ENCODE measurements at regions not wholly inside any gene's neighbourhood (a gene's known extent, or its start where the extent isn't known, plus 50 kb on each side); places are given as distances from the start of the nearest gene placed in this dataset.
"Not testable (repeated sequence)": the region's sequence is repeated elsewhere in the genome, so short reads cannot be mapped to it uniquely, and the experiment has no call there.

DNA sequence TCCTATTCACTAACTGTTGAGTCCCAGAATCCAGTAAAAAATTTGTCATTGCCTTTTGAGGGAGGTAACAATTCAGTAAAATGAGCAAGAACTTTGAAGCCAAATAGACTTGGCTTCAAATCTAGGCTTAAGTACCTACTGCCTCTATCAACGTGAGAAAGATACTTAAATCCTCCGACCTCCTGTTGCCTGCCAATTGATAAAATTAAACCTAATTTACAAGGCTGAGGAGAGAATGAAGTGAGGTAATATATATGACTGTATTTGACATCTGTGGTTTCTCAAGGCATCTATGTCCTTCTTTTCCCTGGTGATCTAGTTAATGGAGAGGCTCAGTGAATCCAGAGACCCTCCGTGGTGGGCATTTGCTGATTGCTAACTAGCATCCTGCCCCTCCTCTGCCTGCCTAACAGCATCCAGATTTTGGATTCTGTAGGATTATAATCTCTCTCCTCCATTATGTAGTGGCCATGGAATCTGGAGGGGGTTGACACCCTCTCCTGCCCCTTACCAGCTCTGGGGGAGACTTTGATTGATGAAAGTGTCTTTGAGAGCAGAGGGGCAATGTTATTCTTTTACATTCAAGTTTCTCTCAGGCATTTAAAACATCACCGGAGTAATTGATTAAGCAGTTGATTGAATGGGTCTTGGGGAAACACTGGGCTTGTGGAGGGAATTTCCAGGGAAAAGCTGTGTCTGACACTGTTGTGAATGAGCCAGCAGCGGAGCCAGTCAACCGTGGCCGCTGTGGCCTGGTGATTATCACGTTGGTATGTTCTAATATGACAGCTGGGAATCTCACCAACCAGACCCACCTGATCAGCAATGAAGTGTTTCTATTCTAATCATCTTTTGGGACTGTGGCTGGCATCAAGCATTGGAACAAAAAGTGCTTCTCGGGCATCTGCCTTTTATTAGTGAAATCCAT, 140.7 kb upstream of the FAM78B start:
- DNase-seq, result no peak

DNA sequence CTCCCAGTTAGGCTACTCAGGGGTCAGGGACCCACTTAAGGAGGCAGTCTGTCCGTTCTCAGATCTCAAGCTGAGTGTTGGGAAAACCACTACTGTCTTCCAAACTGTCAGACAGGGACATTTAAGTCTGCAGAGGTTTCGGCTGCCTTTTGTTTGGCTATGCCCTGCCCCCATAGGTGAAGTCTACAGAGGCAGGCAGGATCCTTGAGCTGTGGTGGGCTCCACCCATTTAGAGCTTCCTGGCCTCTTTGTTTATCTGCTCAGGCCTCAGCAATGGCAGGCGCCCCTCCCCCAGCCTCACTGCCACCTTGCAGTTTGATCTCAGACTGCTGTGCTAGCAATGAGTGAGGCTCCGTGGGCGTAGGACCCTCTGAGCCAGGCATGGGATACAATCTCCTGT, 149.5 kb upstream of the FAM78B start:
- DNase-seq, result not testable (repeated sequence)

DNA sequence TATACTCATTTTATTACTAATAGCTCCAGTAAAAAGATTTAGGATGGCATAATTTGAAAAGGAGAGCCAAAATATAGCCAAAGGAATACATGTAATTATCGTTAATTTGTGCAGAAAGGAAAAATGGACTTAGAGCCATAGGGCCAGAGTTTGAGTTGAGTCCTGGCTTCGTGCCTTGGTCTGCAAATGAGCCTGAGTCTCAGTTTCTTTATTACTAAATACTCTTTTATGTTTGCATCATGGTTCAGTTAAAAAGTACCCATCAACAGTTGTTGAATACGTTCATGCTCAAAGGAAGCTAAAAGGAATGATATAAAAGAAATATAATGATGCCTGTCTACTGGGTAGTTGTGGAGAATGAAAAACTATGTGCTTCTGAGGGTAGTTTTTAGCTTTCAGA, 155.7 kb upstream of the FAM78B start:
- no peak for DNase-seq

DNA sequence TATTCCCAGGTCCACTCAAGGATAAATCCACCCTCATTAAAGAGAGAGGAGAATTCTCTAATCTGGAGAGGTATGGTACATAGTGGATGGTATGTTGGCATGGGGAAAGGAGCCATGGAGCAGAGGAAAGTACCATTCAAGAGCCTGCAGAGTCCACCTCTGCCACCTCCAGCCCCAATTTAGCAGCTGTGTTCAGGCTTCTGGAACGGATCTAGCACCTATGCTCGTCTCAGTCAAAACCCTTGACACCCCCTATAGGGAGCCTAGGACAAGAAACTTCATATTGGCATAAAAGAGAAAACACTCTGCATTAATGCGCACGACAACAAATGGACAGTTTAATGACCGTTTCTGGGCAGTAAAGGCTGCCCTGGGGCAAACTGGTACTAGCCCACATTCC, 161.1 kb upstream of the FAM78B start:
- no peak for DNase-seq

DNA sequence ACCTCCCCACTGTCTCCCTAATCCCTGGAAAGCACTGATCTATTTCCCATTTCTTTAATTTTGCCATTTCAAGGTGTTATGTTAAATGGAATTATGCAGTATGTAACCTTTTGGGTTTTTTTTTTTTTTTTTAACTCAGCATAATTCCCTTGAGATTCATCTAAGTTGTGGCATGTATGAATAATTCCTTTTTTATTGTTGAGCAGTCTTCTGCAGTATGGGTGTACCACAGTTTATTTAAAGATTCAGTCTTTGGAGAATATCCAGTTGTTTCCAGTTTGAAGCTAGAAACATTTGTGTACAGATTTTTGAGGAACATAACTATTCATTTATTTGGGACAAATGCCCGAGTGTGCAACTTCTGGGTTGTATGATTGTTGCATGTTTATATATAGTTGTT, 162.2 kb upstream of the FAM78B start:
- no peak for DNase-seq

DNA sequence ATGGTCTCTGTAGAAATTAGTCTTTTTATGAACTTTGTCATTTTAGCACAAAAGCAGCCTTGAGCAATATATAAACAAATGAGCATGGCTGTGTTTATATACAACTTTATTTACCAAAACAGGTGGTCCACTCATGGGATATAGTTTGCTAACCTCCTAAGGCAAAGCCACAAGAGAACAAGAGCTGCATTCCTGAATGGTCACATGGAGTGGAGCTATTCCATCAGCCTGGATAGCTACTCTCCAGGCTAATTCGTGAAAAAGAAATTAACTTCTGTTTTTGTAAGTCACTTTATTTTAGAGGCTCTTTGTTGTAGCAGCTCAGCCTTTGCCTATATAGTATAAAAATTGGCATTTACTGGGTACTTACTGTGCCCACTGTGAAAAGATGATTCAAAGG, 163.3 kb upstream of the FAM78B start:
- no peak for DNase-seq

DNA sequence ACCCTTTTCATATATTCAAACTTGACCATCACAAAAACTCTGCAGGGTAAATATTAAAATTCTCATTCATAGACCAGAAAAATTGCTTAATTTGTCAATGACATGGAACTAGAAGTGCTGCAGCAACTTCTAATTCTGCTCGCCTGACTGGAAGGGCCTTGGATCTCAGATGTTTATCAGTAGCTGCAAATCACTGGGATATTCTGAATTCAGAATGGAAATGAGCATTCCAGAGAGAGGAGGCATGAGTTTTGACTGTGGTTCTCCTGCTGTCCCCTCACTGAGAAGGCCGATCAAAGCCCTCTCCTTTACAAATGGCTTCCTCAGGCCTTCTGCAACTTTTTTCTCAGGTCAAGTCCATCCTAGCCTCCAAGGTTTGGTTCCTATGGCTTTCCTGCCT, 171.3 kb upstream of the FAM78B start:
- DNase-seq, result no peak

DNA sequence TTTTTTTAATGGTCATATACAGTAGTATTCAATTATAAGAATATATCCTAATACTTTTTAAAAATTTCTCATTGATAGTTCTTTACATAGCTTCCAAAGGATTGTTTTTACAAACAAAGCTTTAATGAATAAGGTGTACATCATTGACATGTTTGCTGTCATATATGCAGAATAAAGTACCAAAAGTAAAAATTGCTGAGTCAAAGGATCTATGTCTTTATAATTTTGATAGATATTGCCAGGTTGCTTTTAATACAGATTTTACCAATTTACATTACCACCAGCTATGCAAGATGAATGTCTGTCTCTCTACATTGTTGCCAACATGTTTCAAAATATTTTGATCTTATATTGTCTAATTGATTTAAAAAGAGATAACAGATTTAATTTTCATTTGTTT, 173.9 kb upstream of the FAM78B start:
- no peak for DNase-seq

DNA sequence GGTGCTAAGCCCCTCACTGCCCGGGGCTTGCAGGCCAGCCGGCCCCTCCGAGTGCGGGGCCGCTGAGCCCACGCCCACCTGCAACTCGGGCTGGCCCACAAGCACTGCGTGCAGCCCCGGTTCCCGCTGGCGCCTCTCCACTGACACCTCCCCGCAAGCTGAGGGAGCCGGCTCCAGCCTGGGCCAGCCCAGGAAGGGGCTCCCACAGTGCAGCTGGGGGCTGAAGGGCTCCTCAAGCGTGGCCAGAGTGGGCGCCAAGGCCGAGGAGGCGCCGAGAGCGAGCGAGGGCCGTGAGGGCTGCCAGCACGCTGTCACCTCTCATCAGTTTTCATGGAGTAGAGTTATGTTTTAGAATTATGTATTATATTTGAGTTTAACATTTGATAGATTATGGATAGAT, 176.5 kb upstream of the FAM78B start:
- no peak for DNase-seq

DNA sequence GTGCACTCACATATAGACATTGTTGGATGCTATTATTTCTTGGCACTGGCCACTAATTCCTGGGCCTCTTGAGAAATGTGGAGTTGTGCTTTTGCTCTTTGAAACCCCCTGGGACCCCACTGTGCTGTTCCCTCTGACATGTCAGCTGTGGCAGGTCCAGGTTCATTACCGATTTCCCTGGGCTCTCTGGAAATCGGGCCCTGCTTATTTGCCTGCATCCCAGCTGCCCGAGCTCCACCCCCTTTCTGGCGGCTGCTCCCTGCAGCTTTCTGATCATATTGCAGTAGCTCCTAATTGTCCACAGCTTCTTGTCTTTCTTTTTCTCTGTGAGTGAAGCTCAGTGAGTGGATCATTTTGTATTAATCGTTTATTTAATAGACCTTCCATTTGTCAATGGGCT, 183.7 kb upstream of the FAM78B start:
- no peak for DNase-seq

DNA sequence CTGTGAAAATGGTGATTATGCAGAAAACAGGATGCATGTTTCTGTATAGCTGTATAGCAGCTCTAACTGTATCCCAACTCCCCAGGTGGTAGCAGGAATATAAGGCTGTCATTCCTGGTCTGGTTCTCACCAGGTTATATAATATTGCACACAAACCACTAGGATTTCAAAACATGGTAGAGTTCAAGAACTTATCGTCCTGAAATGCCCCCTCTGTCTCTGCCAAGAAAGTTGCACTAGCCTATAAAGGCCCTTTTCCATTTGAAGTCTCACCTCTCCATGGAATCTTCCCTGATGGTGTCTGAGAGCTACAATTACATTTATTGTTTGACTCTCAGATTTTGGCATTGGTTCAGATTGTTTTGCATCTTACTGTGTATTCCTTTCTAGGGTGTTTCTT, 184.9 kb upstream of the FAM78B start:
- DNase-seq, result no peak

DNA sequence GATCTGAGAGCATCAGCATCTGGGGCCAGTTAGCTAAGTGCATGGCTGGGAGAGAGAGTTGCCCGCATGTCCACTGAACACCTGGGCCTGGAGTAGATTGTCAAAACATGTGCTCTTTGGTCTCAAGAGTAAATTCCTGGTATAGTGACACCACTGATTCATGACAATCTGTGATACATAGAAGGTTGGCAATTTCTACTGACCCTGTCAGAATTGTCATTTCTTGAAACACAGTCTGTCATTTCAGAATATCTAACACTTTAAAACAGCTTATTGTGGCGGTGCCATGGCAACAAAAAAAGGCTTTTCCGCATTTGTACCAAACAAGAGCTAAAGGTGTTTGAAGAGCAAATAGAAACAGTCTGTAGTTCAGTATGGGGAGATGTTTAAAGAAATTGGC, 186.4 kb upstream of the FAM78B start:
- no peak for DNase-seq

DNA sequence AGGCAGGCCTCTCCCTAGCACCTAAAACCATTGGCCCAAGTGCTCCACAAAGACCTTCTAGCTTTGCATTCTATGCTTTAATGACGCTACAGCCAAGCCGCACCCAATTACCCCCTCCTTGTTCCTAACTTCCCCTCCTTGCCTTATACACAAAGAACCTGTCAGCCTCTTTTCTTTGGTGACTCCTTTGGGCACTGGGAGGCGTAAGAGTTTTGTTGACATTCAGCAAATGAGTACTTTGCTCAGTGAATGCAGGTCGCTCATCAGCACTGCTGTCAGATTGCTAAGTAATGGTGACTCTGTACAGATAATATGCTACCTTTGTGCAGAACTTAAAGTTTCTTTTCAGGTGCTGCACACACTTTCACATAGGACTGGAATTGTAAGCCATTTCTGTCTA, 187.6 kb upstream of the FAM78B start:
- DNase-seq, result no peak

DNA sequence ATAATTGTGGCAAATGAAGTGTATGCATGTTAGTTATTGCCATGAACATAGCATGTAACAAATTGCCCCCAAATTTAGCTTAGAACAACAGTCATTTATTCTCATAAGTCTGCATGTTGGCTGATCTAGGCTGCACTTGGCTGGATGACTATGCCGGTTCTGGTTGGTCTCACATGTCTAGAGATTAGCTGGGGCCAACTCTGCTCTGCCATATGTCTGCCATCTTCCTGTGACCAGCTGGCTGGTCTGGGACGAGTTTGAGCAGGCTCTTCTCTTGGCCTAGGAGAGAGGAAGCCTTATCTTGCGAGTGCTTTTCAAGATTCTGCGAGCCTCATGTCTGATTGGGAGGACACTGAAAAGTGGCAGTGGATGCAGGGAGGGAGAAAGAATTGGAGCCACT, 198.3 kb upstream of the FAM78B start:
- DNase-seq, result no peak

DNA sequence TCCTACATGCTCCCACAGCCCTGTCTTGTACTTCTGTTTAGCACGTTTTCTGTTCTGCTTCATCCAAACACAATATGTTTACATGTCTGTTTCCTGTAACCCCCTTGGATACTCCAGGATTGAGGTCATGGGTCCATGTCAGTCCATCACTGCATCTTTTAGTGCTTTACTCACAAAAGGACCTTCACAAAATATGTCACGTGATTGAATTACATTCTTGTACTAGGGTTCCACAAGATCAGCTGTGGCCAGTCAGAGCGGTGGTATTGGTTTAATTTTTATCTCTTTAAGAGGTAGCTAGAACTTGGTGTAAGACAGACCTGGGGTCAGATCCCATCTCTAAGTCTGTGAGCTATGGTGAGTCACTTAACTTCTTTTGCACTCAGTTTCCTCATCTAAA, 201.2 kb upstream of the FAM78B start:
- DNase-seq, result no peak

DNA sequence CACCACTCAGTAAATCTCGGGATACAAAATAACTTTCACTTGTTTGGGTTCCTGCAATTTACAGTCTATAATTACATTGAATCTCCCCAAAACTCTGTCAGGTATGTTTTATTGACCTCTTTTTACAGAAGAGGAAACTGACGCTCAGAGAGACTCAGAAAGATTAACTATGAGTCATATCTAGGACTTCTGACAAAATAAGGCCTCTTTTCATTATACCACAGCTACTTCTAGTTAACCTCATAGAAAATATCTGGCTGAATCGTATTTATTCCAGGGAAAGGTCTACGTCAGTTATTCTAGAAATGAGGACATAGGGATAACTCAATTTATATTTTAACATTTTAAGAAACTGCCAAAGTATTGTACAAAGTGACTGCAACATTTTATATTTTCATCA, 211.1 kb upstream of the FAM78B start:
- no peak for DNase-seq

DNA sequence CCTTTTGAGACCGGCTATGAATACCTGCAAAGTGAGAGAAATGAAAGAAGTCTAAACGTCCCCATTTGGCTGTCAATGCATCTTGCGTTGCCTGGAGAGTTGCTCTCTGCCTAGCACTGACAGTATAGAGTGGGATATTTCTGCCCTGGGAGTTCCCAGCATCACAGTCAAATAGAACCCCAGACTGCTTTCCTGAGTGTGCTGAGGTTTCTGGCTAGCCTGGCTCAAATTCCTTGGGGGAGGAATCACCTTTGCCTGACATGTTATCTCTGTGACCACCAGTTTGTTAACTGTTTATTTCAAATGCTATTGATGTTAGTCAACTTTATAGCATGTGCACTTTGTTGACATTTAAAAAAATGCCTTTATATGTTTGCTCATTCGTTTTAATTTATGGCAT, 212.0 kb upstream of the FAM78B start:
- no peak for DNase-seq

DNA sequence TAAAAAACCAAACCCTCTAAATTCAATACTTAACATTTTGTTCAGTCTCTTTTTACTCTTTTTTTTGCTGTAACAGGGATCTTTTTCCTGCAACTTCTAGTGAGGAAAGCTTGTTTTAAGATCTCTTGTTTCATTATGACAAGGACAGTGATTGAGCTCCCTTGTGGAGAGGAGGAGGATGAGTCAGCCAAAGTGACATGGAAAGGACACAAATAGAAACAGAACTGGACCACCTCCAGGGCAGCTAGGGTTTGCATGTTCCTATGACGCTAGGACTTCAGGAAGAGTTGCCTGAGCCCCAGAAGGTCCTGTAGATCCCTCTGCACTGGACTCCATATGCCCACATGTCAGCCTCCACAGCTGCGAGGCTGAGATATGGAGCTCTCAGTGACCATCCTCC, 212.6 kb upstream of the FAM78B start:
- DNase-seq, result no peak

DNA sequence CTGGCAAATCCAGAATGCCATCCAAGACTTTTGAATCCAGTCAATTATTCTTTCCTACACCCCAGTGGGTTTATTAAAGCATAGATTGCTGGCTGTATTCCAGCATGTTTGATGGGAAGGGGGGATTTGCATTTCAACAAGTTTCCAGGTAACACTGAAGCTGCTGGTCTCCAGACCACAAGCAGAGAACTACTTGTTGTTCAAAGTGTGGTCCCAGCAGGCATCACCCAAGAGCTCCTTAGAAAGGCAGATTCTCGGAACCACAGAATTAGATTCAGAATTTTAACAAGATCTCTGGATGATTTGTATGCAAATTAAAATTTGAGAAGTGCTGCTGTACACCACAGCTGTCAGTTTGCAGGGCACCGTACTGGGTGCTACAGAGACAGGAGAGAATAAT, 216.3 kb upstream of the FAM78B start:
- DNase-seq, result no peak

DNA sequence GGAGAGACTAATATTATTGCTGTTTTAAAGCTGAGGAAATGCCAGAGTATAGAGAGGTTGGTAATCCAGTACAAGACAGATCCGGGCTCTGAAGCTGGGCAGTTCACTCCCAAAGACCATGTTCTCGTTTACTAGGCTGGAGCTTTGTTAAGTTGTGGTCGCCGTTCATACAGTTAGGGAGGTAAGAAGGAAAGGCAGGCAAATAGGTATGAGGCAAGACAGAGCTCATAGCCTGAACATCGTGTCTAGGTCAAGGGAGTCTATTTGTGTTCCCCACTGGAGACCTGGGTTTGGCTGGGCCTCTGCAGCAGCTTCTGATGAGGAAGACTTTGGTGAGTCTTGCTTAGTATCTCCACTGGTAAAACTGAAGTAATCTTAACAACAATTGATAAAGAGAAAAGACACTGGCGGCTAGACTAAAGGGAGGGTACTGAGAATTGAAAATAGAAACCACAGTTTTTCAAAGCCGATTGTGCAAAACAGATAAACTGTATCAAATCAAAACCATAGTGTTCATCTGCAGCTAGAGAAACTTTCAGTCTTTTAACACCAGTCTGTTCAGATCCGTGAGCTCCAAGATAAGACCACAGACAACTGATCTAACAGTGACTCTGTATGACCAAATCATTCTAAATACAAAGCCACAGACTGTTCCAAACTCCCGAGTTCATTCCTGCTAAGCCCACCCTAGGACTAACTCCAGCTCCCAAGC, 217.0 kb upstream of the FAM78B start:
- no peak for DNase-seq

DNA sequence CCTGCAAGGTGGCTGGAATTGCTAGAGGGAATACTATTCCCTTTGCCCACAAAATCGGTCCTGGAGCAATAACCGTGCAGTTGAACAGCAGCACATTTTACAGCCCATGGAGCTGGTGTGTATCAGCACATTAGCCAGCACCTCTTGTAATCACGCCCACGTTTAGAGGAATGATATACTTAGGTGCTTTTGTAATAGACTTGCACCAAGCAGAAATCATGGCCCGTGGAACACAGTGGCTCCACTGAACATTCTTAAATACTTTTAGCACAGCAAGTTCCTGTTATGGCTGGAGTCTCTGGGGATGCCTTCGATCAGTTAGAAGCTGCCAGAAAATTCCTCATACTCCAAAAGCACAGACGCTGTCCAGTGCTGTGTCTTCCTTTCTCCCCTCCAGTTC, 218.1 kb upstream of the FAM78B start:
- no peak for DNase-seq

DNA sequence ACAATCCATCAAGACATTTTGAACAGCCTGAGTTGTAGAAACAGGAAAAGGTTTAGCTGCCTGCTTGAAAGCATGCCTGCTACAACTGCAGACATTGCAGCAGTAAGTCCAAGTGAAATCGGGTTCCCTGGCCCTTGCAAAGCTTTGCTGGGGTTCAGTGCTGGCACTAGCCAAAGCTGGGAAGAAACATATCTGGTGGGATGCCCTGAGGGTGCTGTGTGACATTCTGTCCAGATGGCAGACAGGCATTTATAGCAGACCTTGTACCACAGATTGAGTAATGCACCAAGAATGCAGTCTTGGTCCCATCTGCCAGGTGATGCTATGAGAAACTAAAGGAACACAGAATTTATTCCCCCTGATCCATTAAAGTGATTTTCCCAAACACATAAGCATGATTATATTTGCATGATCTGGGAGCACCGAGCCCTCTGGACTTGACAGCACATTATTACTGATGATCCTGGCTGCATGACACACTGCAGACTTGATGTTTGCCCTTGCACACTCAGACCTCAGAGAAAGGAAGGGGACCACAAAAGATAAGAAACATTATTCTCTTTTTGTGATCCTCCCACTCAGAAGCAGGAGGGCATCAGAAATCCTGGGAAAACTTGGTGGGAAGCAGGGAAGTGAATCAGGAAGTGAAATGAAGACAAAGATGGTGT, 223.7 kb upstream of the FAM78B start:
- no peak for DNase-seq

DNA sequence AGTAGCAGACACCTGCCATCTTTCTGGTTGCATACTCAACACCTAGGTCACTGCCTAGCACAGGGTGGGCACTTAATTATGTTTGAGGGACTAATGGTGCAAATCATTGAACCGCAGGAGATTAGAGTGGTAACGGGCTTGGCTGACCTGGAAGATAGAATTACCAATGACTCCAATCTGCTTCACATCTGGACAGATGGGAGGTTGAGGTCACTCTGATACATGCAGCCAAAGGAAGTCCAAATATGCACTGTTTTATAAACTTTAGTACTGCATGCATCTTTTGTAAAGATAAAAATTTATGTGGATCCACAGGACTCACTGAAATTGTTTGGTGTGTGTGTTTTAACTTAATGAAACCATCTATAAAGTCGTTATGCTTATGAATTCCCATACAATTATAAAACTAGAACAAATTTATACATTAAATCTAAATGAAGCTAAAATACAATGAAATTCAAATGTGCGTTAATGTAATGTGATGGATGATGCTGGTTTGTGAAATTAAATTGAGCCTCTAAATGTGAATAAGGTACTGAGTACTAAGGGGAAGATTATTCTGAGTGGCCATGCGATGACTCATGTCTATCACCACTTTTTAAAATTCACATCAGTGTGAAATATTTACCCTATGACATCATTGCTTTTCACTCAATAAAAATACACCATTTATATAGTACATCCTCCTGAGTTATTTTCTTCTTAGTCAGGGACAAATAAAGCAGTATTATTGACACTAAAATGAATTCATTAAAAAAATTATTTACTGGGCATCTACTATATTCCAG, 224.7 kb upstream of the FAM78B start:
- DNase-seq, result no peak

Measured in activated T-cell treated with anti-CD3 and anti-CD28 coated beads, Interleukin-2, amount 50 U/mL, for 48 hours (primary cell).